GM18505 (cell line): ENCODE measurements at regions not wholly inside any gene's neighbourhood (a gene's known extent, or its start where the extent isn't known, plus 50 kb on each side); places are given as distances from the start of the nearest gene placed in this dataset.

Source experiments
- ATAC-seq: cut with Tn5 transposase; IDR thresholded peaks from one replicate; pipeline ENCODE4 v1.9.1; 2021; ENCODE audit not compliant: unreplicated experiment
- POLR2A ChIP-seq: IDR thresholded peaks from 4 replicates; pipeline ENCODE4 v1.6.1; 2011; ENCODE audit warnings: borderline replicate concordance; ENCODE audit not compliant: insufficient read depth, insufficient read length; ENCODE audit errors: extremely low read depth

- ATAC-seq, result no peak
- TF ChIP-seq POLR2A, result no peak
Measured at GRCh38 chr3:117622171-117622841, 912.7 kb downstream of the TUSC7 start.

- no peak for ATAC-seq
- no peak for TF ChIP-seq POLR2A
Measured at GRCh38 chr3:117624424-117624823, 914.8 kb downstream of the TUSC7 start.

DNA sequence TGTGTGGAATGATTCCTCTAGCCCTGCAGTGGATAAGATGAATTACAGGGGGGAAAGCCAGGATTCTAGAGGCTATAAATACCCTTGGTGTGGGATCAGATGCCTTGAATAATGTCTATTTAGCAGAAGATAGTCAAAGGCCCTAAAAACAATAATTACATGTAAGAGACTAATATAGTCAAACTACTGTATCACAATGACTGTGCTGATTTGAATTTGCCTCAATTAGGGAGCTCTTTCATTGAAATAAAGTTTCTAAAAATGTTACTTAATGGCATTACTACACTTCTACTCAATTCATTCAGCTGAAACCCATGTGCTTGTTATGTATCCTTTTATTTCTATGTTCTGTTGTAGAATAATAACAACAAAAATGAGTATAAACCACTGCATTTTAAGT, 915.6 kb downstream of the TUSC7 start:
- no peak for ATAC-seq
- TF ChIP-seq POLR2A, result no peak

DNA sequence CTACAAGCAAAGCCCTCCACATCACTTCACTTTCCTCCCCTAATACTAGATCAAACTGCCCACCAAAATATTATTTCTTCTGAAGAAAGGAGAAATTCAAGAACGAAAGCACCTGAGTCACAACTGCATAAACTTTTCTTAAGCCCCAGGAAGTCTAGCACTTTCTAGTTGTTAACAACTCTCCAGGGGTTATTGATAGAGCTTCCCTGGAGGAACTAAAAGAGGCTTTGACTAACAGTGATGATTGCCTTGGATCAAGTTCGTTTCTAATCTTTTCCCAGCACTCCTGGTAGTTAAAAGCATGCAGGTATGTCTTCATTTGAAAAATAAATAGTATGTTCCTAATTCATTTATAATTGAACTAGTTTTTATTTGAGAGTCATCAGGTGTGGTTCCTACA, 917.0 kb downstream of the TUSC7 start:
- TF ChIP-seq POLR2A, result no peak
- no peak for ATAC-seq

DNA sequence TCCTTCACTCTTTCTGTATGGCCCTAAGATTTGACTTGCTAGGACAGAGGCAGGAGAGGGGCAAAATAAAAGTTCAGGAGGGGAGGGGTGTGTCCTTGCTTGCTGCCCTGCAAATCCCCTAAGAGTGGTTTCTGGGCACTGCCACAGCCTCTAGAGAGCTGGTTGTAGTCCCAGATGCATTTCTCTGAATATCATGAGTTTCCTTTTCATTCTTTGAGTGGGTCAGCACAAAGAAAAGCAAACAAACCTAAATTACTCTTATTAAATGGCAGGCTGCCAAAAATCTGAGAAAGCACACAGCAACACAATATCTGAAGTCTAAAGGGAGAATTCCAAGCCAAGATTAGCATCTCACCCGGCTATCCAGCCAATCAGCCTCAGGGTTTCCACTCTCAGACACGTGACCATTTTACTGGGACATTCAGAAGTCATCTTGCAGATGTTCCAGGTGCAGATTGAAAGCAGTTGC, 919.3 kb downstream of the TUSC7 start:
- ATAC-seq, result no peak
- no peak for TF ChIP-seq POLR2A

GRCh38 chr3:117629505-117629904, 919.9 kb downstream of the TUSC7 start:
- no peak for TF ChIP-seq POLR2A
- ATAC-seq, result no peak

GRCh38 chr3:117630469-117630868, 920.9 kb downstream of the TUSC7 start:
- ATAC-seq, result peak; percentile 64
- no peak for TF ChIP-seq POLR2A

DNA sequence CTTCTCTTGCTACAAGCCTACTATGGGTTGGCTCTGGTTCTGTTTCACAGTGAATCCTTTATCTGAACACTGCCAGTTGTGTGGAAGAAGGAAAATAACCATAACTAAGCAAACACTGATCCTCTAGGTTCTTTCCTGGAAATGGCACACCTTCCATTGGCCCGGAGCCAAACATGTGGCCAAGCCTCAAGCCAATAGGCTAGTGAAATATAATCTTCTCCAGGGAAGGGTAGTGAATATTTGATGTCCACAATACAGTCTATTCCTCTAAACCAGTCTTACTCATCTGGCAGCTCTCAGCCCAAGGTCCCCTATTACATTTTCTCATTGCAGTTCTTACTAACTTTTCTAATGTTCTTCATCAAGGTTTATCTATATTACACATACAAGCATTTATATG, 921.3 kb downstream of the TUSC7 start:
- no peak for TF ChIP-seq POLR2A
- no peak for ATAC-seq

- no peak for ATAC-seq
- TF ChIP-seq POLR2A, result no peak
Measured at GRCh38 chr3:117631781-117632180, 922.2 kb downstream of the TUSC7 start.

GRCh38 chr3:117632191-117632590, 922.6 kb downstream of the TUSC7 start:
- no peak for ATAC-seq
- no peak for TF ChIP-seq POLR2A

GRCh38 chr3:117633207-117633606, 923.6 kb downstream of the TUSC7 start:
- no peak for TF ChIP-seq POLR2A
- no peak for ATAC-seq

DNA sequence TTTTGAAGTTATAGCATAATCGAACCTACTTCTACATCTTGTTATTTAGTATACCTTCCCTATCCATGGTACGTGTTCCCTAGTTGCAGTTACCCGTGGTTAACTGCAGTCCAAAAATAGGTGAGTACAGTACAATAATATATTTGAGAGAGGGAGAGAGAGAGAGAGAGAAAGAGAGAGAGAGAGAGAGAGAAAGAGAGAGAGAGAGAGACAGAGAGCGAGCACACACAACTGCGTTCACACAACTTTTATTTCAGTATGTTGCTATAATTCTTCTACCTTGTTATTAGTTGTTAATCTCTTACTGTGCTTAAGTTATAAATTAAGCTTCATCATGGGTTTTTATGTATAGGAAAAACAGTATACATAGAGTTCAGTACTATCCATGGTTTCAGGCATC, 928.1 kb downstream of the TUSC7 start:
- TF ChIP-seq POLR2A, result no peak
- ATAC-seq, result no peak

DNA sequence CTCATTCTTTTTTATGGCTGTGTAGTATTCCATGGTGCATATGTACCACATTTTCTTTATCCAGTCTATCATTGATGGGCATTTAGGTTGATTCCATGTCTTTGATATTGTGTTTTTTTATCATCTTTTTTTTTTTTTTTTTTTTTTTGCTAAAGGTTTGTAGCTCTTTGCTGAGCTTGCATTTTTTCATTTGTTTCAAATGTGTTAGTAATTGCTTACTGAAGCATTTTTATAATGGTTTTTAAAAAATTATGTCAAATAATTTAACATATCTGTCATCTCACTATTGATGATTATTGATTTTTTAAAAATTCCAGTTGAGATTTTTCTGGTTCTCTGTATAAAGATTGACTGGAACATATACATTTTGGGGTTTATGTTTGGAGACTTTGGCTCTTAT, 934.6 kb downstream of the TUSC7 start:
- TF ChIP-seq POLR2A, result no peak
- no peak for ATAC-seq

DNA sequence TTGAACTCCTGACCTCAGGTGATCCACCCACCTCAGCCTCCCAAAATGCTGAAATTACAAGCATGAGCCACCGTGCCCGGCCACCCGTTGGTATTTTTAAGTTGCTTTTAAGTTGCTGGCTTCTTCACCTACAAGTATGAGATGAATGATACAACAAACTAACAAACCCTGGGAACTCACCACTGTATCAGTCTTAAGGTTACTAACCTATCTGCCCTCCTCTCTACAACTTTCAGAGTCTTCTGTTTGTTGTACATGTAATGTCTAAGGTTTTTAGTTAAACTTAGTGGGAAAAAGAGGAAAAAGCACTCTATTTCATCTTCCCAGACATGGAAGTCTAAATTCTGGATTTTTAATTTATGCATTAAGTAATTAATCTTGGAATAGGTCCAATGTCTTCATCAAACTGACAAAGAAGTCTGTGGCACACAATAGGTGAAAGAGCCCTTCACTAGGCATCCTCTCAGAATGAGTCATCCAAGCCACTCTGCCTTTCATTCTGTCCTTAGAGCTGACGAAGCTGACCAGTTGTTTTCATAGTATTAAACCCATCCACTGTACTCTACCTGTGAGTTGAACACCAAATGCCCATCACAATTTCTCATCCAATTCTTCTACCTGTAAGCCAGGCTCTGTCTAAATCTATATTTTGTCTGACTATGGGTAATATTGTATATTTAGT, 936.1 kb downstream of the TUSC7 start:
- no peak for TF ChIP-seq POLR2A
- ATAC-seq, result peak; percentile 61
